Left cardiac atrium (tissue), 4 donors: ENCODE measurements at regions not wholly inside any gene's neighbourhood (a gene's known extent, or its start where the extent isn't known, plus 50 kb on each side); places are given as distances from the start of the nearest gene placed in this dataset.
"Not testable (repeated sequence)": the region's sequence is repeated elsewhere in the genome, so short reads cannot be mapped to it uniquely, and the experiment has no call there.

Source experiments
- ATAC-seq, 2 donors: fragments of 200-7000 bp; cut with Tn5 transposase; one replicate each; pipeline ENCODE4 v1.9.1; 2020; ENCODE audit warnings: mild to moderate bottlenecking in 2 of 2, moderate library complexity in 2 of 2
- DNase-seq: peaks from one replicate; pipeline ENCODE4 v3.0.0-alpha.2; 2020
- intact Hi-C, 2 donors: fragments of 100-400 bp; cut with DNase I; formaldehyde crosslinking; loops; one replicate each; pipeline versions ENCODE4 v1.14.1 to v1.15.1; 2022 to 2023
- donor health status: DM: no; HTN: yes; CAD: no.
- donor health status: DM: no; HTN: yes; CAD: no; lungs with severe emphysema.
- donor health status: DM: yes; HTN: yes; CAD: no.
- donor health status: Dilated cardiomyopathy.

GRCh38 chr3:105130911-105131310 lies 235.8 kb upstream of the ALCAM start:
- ATAC-seq (no peak), DNase-seq (no peak)
- intact Hi-C loops: no loop called here

- intact Hi-C loops: no loop called here
- DNase-seq (no peak), ATAC-seq (no peak)
These were observed 228.8 kb upstream of the ALCAM start for GRCh38 chr3:105137911-105138310.

- no peak for DNase-seq
- intact Hi-C loops: no loop called here
- ATAC-seq: no peak
These were observed 226.7 kb upstream of the ALCAM start for GRCh38 chr3:105139881-105140560.

- DNase-seq (no peak), ATAC-seq (no peak)
- intact Hi-C loops: no loop called here
These were observed 225.8 kb upstream of the ALCAM start for GRCh38 chr3:105140899-105141367.

GRCh38 chr3:105144837-105145236 lies 221.9 kb upstream of the ALCAM start:
- intact Hi-C loops: no loop called here
- DNase-seq (no peak), ATAC-seq (no peak)

- ATAC-seq: no peak
- intact Hi-C loops: no loop called here
- no peak for DNase-seq
These were observed 221.2 kb upstream of the ALCAM start for GRCh38 chr3:105145511-105145910.

- DNase-seq, ATAC-seq, intact Hi-C loops: not testable (repeated sequence)
These were observed 217.5 kb upstream of the ALCAM start for GRCh38 chr3:105149197-105149596.

- ATAC-seq (no peak), DNase-seq (no peak)
- intact Hi-C loops: no loop called here
These were observed 213.7 kb upstream of the ALCAM start for GRCh38 chr3:105152987-105153386.

GRCh38 chr3:105154692-105155091 lies 212.0 kb upstream of the ALCAM start:
- ATAC-seq: no peak
- intact Hi-C loops: no loop called here
- no peak for DNase-seq

- intact Hi-C loops: no loop called here
- no peak for ATAC-seq
- DNase-seq: no peak
These were observed 209.5 kb upstream of the ALCAM start for GRCh38 chr3:105157067-105157765.

- ATAC-seq (no peak), DNase-seq (no peak)
- intact Hi-C loops: no loop called here
These were observed 209.0 kb upstream of the ALCAM start for GRCh38 chr3:105157766-105158085.

- intact Hi-C loops: no loop called here
- no peak for ATAC-seq
- DNase-seq: no peak
These were observed 208.4 kb upstream of the ALCAM start for GRCh38 chr3:105158286-105158685.

- ATAC-seq (no peak), DNase-seq (no peak)
- intact Hi-C loops: no loop called here
These were observed 204.3 kb upstream of the ALCAM start for GRCh38 chr3:105162448-105162847.

- ATAC-seq: no peak
- no peak for DNase-seq
- intact Hi-C loops: no loop called here
These were observed 199.8 kb upstream of the ALCAM start for GRCh38 chr3:105166893-105167292.

GRCh38 chr3:105170423-105170822 lies 196.3 kb upstream of the ALCAM start:
- DNase-seq (no peak), ATAC-seq (no peak)
- intact Hi-C loops: no loop called here

- no peak for DNase-seq
- no peak for ATAC-seq
- intact Hi-C loops: no loop called here
These were observed 192.6 kb upstream of the ALCAM start for GRCh38 chr3:105174017-105174615.

- no peak for DNase-seq
- ATAC-seq: no peak
- intact Hi-C loops: no loop called here
These were observed 189.1 kb upstream of the ALCAM start for GRCh38 chr3:105177576-105177975.

- no peak for ATAC-seq
- intact Hi-C loops: no loop called here
- no peak for DNase-seq
These were observed 179.4 kb upstream of the ALCAM start for GRCh38 chr3:105187344-105187743.

- intact Hi-C loops: no loop called here
These were observed 171.4 kb upstream of the ALCAM start for GRCh38 chr3:105195260-105195659.

GRCh38 chr3:105197863-105198262 lies 168.8 kb upstream of the ALCAM start:
- DNase-seq: no peak
- intact Hi-C loops: no loop called here
- ATAC-seq: no peak

More at GRCh38 chr3:105195260-105195659, 171.4 kb upstream of the ALCAM start:
- DNase-seq (no peak), ATAC-seq (no peak)

GRCh38 chr3:105199217-105199616 lies 167.5 kb upstream of the ALCAM start:
- intact Hi-C loops: no loop called here

More at GRCh38 chr3:105199217-105199616, 167.5 kb upstream of the ALCAM start:
- ATAC-seq: no peak
- DNase-seq: no peak
